B cell (primary cell): ENCODE measurements at regions not wholly inside any gene's neighbourhood (a gene's known extent, or its start where the extent isn't known, plus 50 kb on each side); places are given as distances from the start of the nearest gene placed in this dataset.

Experiments used
- ATAC-seq: fragments of 200-7000 bp; cut with Tn5 transposase; one replicate; pipeline ENCODE4 v1.10.0; 2021; ENCODE audit warnings: low read depth, mild to moderate bottlenecking, moderate number of reproducible peaks, moderate library complexity
- CTCF ChIA-PET: fragments of 350-600 bp; sonication (Branson Sonifier 250); formaldehyde crosslinking; loops from one replicate; lab custom pipeline; 2021; ENCODE audit warnings: antibody characterized with exemption, inconsistent platforms; lab: Charles Lee
- POLR2A ChIA-PET: fragments of 350-600 bp; sonication (Branson Sonifier 250); formaldehyde crosslinking; loops from one replicate; lab custom pipeline; 2021; ENCODE audit warnings: antibody characterized with exemption; lab: Charles Lee
- DNase-seq: peaks from one replicate; pipeline ENCODE4 v3.0.0; 2013
- H2AFZ ChIP-seq: 2 replicates; pipeline ENCODE4 v1.6.1; 2012; ENCODE audit warnings: mild to moderate bottlenecking, low read depth, low read length; ENCODE audit not compliant: insufficient read depth, poor library complexity, severe bottlenecking
- H3K27ac ChIP-seq, 2 donors: 1 replicate in 1 of 2; 2 replicates in 1 of 2; pipeline ENCODE4 v1.5.1; 2012 to 2013; ENCODE audit warnings: low read length in 2 of 2, mild to moderate bottlenecking in 2 of 2, moderate library complexity in 1 of 2
- H3K27me3 ChIP-seq, 4 experiments: fragments of 200-600 bp in 1 of 4; sonication (generic) in 1 of 4; replicated peaks in 1 of 4; 1 replicate in 2 of 4; 2 replicates in 2 of 4; pipeline versions ENCODE4 v1.6.1 to v1.7.0; 2013 to 2016; ENCODE audit warnings: low read length in 3 of 4, mild to moderate bottlenecking in 2 of 4, mixed read lengths in 1 of 4, moderate library complexity in 1 of 4; ENCODE audit not compliant: insufficient read depth in 4 of 4, control insufficient read depth in 3 of 4; ENCODE audit errors: control extremely low read depth in 1 of 4
- H3K36me3 ChIP-seq, 2 experiments: replicated peaks in 1 of 2; 1 replicate in 1 of 2; 2 replicates in 1 of 2; pipeline versions ENCODE4 v1.6.1 to v1.7.1; 2013; ENCODE audit warnings: low read length in 1 of 2; ENCODE audit not compliant: insufficient read depth in 2 of 2, control insufficient read depth in 1 of 2; ENCODE audit errors: control extremely low read depth in 1 of 2, extremely low read depth in 1 of 2
- H3K4me1 ChIP-seq, 2 donors: fragments of 200-600 bp in 1 of 2; sonication (generic) in 1 of 2; 1 replicate in 1 of 2; 2 replicates in 1 of 2; pipeline versions ENCODE4 v1.5.1 to v1.6.1; 2013 to 2017; ENCODE audit warnings: low read length in 2 of 2; ENCODE audit not compliant: control insufficient read depth in 2 of 2, insufficient read depth in 2 of 2
- H3K4me2 ChIP-seq: replicated peaks from 2 replicates; pipeline ENCODE3; 2012; ENCODE audit warnings: mild to moderate bottlenecking, low read depth, low read length; ENCODE audit not compliant: poor library complexity, severe bottlenecking
- H3K4me3 ChIP-seq, 5 experiments: fragments of 200-600 bp in 1 of 5; sonication (generic) in 1 of 5; 1 replicate in 3 of 5; 2 replicates in 2 of 5; pipeline versions ENCODE4 v1.5.1 to v1.7.0; 2011 to 2016; ENCODE audit warnings: low read length in 4 of 5, mild to moderate bottlenecking in 4 of 5, low read depth in 2 of 5, control low read depth in 1 of 5, moderate library complexity in 1 of 5; ENCODE audit not compliant: insufficient read depth in 1 of 5; ENCODE audit errors: control extremely low read depth in 1 of 5, extremely low read depth in 1 of 5
- H3K79me2 ChIP-seq: fragments of 200-600 bp; sonication (generic); one replicate; pipeline ENCODE4 v1.6.0; 2016; ENCODE audit warnings: low read length; ENCODE audit not compliant: control insufficient read depth, insufficient read depth
- H3K9ac ChIP-seq: fragments of 200-600 bp; sonication (generic); 2 replicates; pipeline ENCODE4 v1.6.1; 2017; ENCODE audit warnings: mild to moderate bottlenecking, low read length, moderate library complexity
- H3K9me3 ChIP-seq, 3 donors: one replicate each; pipeline versions ENCODE4 v1.6.1 to v1.7.1; 2013; ENCODE audit warnings: low read length in 2 of 3; ENCODE audit not compliant: control insufficient read depth in 2 of 3, insufficient read depth in 1 of 3; ENCODE audit errors: control extremely low read depth in 1 of 3
- H4K20me1 ChIP-seq: 2 replicates; pipeline ENCODE4 v1.6.0; 2012; ENCODE audit warnings: mild to moderate bottlenecking, low read length; ENCODE audit not compliant: insufficient read depth, control insufficient read depth, poor library complexity, severe bottlenecking
- H3K27ac Mint-ChIP-seq: one replicate; pipeline ENCODE4 v1.8.0; 2021; ENCODE audit warnings: mixed read lengths
- H3K27me3 Mint-ChIP-seq: one replicate; pipeline ENCODE4 v1.8.0; 2021; ENCODE audit warnings: mixed read lengths
- H3K4me1 Mint-ChIP-seq: one replicate; pipeline ENCODE4 v1.8.0; 2021; ENCODE audit warnings: mixed read lengths
- H3K4me3 Mint-ChIP-seq: one replicate; pipeline ENCODE4 v1.8.0; 2021; ENCODE audit warnings: mixed read lengths
- H3K9me3 Mint-ChIP-seq: one replicate; pipeline ENCODE4 v1.8.0; 2022; ENCODE audit warnings: mixed read lengths; ENCODE audit not compliant: insufficient read depth
- CTCF ChIP-seq: fragments of 200-600 bp; IDR thresholded peaks from one replicate; pipeline ENCODE4 v1.8.0; 2022; ENCODE audit warnings: antibody characterized with exemption, mild to moderate bottlenecking
- EZH2 ChIP-seq: IDR thresholded peaks from 2 replicates; pipeline ENCODE4 v1.6.1; 2012; ENCODE audit warnings: borderline replicate concordance, low read depth, mild to moderate bottlenecking, moderate library complexity, low read length; ENCODE audit not compliant: insufficient read depth, poor library complexity, severe bottlenecking
- WGBS: methylation state at CpG from one replicate; pipeline ENCODE4 v1.1.5; 2013; ENCODE audit warnings: missing lambda C conversion rate; ENCODE audit not compliant: insufficient coverage; 5-methylcytosine and 5-hydroxymethylcytosine counted together
- intact Hi-C: fragments of 100-400 bp; cut with micrococcal nuclease; formaldehyde crosslinking; loops from one replicate; pipeline ENCODE4 v1.10.0; 2022

- no peak overlapping the region for H2AFZ ChIP-seq
- Mint-ChIP-seq H3K9me3 (peaks cover 2% of the 10 kb centered on the region), H3K4me3 (no peak overlapping the region), H3K4me1 (no peaks in the 10 kb centered on the region), H3K27ac (no peak overlapping the region), H3K27me3 (no peaks in the 10 kb centered on the region)
- TF ChIP-seq EZH2 (no peak), CTCF (no peak)
- no peak overlapping the region for H3K4me3 ChIP-seq
- H3K9ac ChIP-seq, result no peak overlapping the region
- DNase-seq (no peak), ATAC-seq (no peak)
- no peaks in the 10 kb centered on the region for H3K27me3 ChIP-seq
- no CpG with 5 or more reads among the region's 2 CpGs for WGBS
- POLR2A ChIA-PET, result no interaction called here
- no peak overlapping the region for H3K4me2 ChIP-seq
- no peaks in the 10 kb centered on the region for H3K4me1 ChIP-seq
- H4K20me1 ChIP-seq, result no peaks in the 10 kb centered on the region
- H3K9me3 ChIP-seq, result no peaks in the 10 kb centered on the region
- intact Hi-C loops, result no loop called here
- H3K36me3 ChIP-seq, result no peaks in the 10 kb centered on the region
- no peaks in the 10 kb centered on the region for H3K79me2 ChIP-seq
- no peak overlapping the region for H3K27ac ChIP-seq
- CTCF ChIA-PET, result no interaction called here
Observed at GRCh38 chr2:57372237-57372984, 674.2 kb upstream of the VRK2 start.

GRCh38 chr2:57373530-57373929, 673.1 kb upstream of the VRK2 start:
- Histone ChIP-seq H3K4me1 (no peaks in the 10 kb centered on the region), H4K20me1 (no peaks in the 10 kb centered on the region), H3K9me3 (no peaks in the 10 kb centered on the region), H3K9ac (no peak overlapping the region), H2AFZ (no peak overlapping the region), H3K4me3 (no peak overlapping the region), H3K36me3 (no peaks in the 10 kb centered on the region), H3K4me2 (no peak overlapping the region), H3K27me3 (no peaks in the 10 kb centered on the region), H3K79me2 (no peaks in the 10 kb centered on the region), H3K27ac (no peak overlapping the region)
- ChIA-PET CTCF (no interaction called here), POLR2A (no interaction called here)
- 85% methylated on average over 3 of the region's 3 CpGs for WGBS
- Mint-ChIP-seq H3K4me3 (no peak overlapping the region), H3K4me1 (no peaks in the 10 kb centered on the region), H3K9me3 (peaks cover 2% of the 10 kb centered on the region), H3K27ac (no peak overlapping the region), H3K27me3 (no peaks in the 10 kb centered on the region)
- ATAC-seq (no peak), DNase-seq (no peak)
- no peak for TF ChIP-seq EZH2
- TF ChIP-seq CTCF, result no peak
- intact Hi-C loops, result no loop called here
